Activated CD4-positive, alpha-beta T cell treated with anti-CD3 and anti-CD28 coated beads, Interleukin-2, amount 10 ng/mL, durations not matched to agents 24 days and 14 days (primary cell): ENCODE measurements at regions not wholly inside any gene's neighbourhood (a gene's known extent, or its start where the extent isn't known, plus 50 kb on each side); places are given as distances from the start of the nearest gene placed in this dataset.

Experiments
- DNase-seq: peaks from one replicate; pipeline ENCODE4 v3.0.0; 2022
- H3K27ac Mint-ChIP-seq: one replicate; pipeline ENCODE4 v1.8.0; 2022; ENCODE audit warnings: mild to moderate bottlenecking, mixed read lengths
- H3K27me3 Mint-ChIP-seq: one replicate; pipeline ENCODE4 v1.8.0; 2022; ENCODE audit warnings: mixed read lengths
- H3K36me3 Mint-ChIP-seq: one replicate; pipeline ENCODE4 v1.8.0; 2022; ENCODE audit warnings: low read depth, mild to moderate bottlenecking, mixed read lengths
- H3K4me1 Mint-ChIP-seq: one replicate; pipeline ENCODE4 v1.8.0; 2021; ENCODE audit warnings: mixed read lengths
- H3K4me3 Mint-ChIP-seq: one replicate; pipeline ENCODE4 v1.8.0; 2022; ENCODE audit warnings: mild to moderate bottlenecking, moderate library complexity, mixed read lengths
- H3K9me3 Mint-ChIP-seq: one replicate; pipeline ENCODE4 v1.8.0; 2021; ENCODE audit warnings: mixed read lengths
- intact Hi-C: fragments of 100-400 bp; cut with micrococcal nuclease; formaldehyde crosslinking; loops from one replicate; pipeline ENCODE4 v1.15.1; 2023

- no peak for DNase-seq
- Mint-ChIP-seq H3K9me3 (no peaks in the 10 kb centered on the region), H3K4me1 (no peaks in the 10 kb centered on the region), H3K4me3 (no peak overlapping the region), H3K27ac (no peak overlapping the region), H3K36me3 (no peaks in the 10 kb centered on the region), H3K27me3 (no peaks in the 10 kb centered on the region)
- intact Hi-C loops = loop anchor here (10.0 kb wide), 2 partner anchors 194 to 564 kb away; no protein-coding TSS in a partner anchor
Measured at GRCh38 chrX:69289046-69289792, 124.0 kb upstream of the PJA1 start.

- Mint-ChIP-seq H3K4me3 (no peak overlapping the region), H3K4me1 (no peaks in the 10 kb centered on the region), H3K36me3 (no peaks in the 10 kb centered on the region), H3K27ac (no peak overlapping the region), H3K9me3 (no peaks in the 10 kb centered on the region), H3K27me3 (no peaks in the 10 kb centered on the region)
- intact Hi-C loops = loop anchor here (10.0 kb wide), 2 partner anchors 192 to 562 kb away; no protein-coding TSS in a partner anchor
- no peak for DNase-seq
Measured at GRCh38 chrX:69287095-69287494, 121.8 kb upstream of the PJA1 start.

- intact Hi-C loops = loop anchor here (10.0 kb wide), 2 partner anchors 192 to 562 kb away; no protein-coding TSS in a partner anchor
- no peak overlapping the region for H3K27ac Mint-ChIP-seq
- H3K4me3 Mint-ChIP-seq = no peak overlapping the region
- H3K36me3 Mint-ChIP-seq = no peaks in the 10 kb centered on the region
- H3K4me1 Mint-ChIP-seq = no peaks in the 10 kb centered on the region
- no peak for DNase-seq
- no peaks in the 10 kb centered on the region for H3K27me3 Mint-ChIP-seq
- no peaks in the 10 kb centered on the region for H3K9me3 Mint-ChIP-seq
Measured at GRCh38 chrX:69286565-69286906, 121.3 kb upstream of the PJA1 start.

- peak overlapping the region; percentile 17 for H3K4me3 Mint-ChIP-seq
- H3K36me3 Mint-ChIP-seq = no peaks in the 10 kb centered on the region
- intact Hi-C loops = loop anchor here (2.0 to 10.0 kb wide), 3 partner anchors 191 to 561 kb away; partner anchors contain the start of gene EFNB1
- DNase-seq = peak; percentile 84
- H3K9me3 Mint-ChIP-seq = no peaks in the 10 kb centered on the region
- H3K27ac Mint-ChIP-seq = no peak overlapping the region
- H3K27me3 Mint-ChIP-seq = no peaks in the 10 kb centered on the region
- H3K4me1 Mint-ChIP-seq = no peaks in the 10 kb centered on the region
Measured at GRCh38 chrX:69285881-69286564, 120.8 kb upstream of the PJA1 start.

- H3K9me3 Mint-ChIP-seq = no peaks in the 10 kb centered on the region
- H3K4me3 Mint-ChIP-seq = peak overlapping the region; percentile 17
- DNase-seq = no peak
- H3K4me1 Mint-ChIP-seq = no peaks in the 10 kb centered on the region
- no peaks in the 10 kb centered on the region for H3K27me3 Mint-ChIP-seq
- no peak overlapping the region for H3K27ac Mint-ChIP-seq
- no peaks in the 10 kb centered on the region for H3K36me3 Mint-ChIP-seq
- intact Hi-C loops = loop anchor here (2.0 to 10.0 kb wide), 3 partner anchors 191 to 561 kb away; partner anchors contain the start of gene EFNB1
Measured at GRCh38 chrX:69285401-69285877, 120.2 kb upstream of the PJA1 start.

GRCh38 chrX:69284491-69284890, 119.2 kb upstream of the PJA1 start:
- no peak for DNase-seq
- no peaks in the 10 kb centered on the region for H3K9me3 Mint-ChIP-seq
- no peak overlapping the region for H3K4me3 Mint-ChIP-seq
- intact Hi-C loops = loop anchor here (2.0 to 10.0 kb wide), 3 partner anchors 190 to 560 kb away; partner anchors contain the start of gene EFNB1
- H3K4me1 Mint-ChIP-seq = no peaks in the 10 kb centered on the region
- H3K27ac Mint-ChIP-seq = no peak overlapping the region
- no peaks in the 10 kb centered on the region for H3K27me3 Mint-ChIP-seq
- no peaks in the 10 kb centered on the region for H3K36me3 Mint-ChIP-seq

GRCh38 chrX:69282893-69283690, 117.8 kb upstream of the PJA1 start:
- intact Hi-C loops = loop anchor here (10.0 kb wide), 2 partner anchors 188 to 558 kb away; no protein-coding TSS in a partner anchor
- Mint-ChIP-seq H3K27ac (no peak overlapping the region), H3K27me3 (no peaks in the 10 kb centered on the region), H3K4me1 (no peaks in the 10 kb centered on the region), H3K9me3 (no peaks in the 10 kb centered on the region), H3K4me3 (no peak overlapping the region), H3K36me3 (no peaks in the 10 kb centered on the region)
- no peak for DNase-seq

GRCh38 chrX:69280933-69281332, 115.7 kb upstream of the PJA1 start:
- intact Hi-C loops = loop anchor here (10.0 kb wide), 2 partner anchors 186 to 556 kb away; no protein-coding TSS in a partner anchor
- Mint-ChIP-seq H3K36me3 (no peaks in the 10 kb centered on the region), H3K27ac (no peak overlapping the region), H3K4me3 (no peak overlapping the region), H3K9me3 (no peaks in the 10 kb centered on the region), H3K4me1 (no peaks in the 10 kb centered on the region), H3K27me3 (no peaks in the 10 kb centered on the region)
- no peak for DNase-seq

GRCh38 chrX:69279234-69279633, 114.0 kb upstream of the PJA1 start:
- H3K27me3 Mint-ChIP-seq = no peaks in the 10 kb centered on the region
- no peak for DNase-seq

GRCh38 chrX:69278031-69278687, 112.9 kb upstream of the PJA1 start:
- no peak for DNase-seq
- Mint-ChIP-seq H3K36me3 (no peaks in the 10 kb centered on the region), H3K27ac (no peak overlapping the region), H3K27me3 (no peaks in the 10 kb centered on the region), H3K4me1 (no peaks in the 10 kb centered on the region), H3K4me3 (no peak overlapping the region), H3K9me3 (no peaks in the 10 kb centered on the region)
- intact Hi-C loops = no loop called here

More at GRCh38 chrX:69279234-69279633, 114.0 kb upstream of the PJA1 start:
- no peaks in the 10 kb centered on the region for H3K4me1 Mint-ChIP-seq
- H3K36me3 Mint-ChIP-seq = no peaks in the 10 kb centered on the region
- intact Hi-C loops = no loop called here
- H3K27ac Mint-ChIP-seq = no peak overlapping the region
- no peak overlapping the region for H3K4me3 Mint-ChIP-seq
- no peaks in the 10 kb centered on the region for H3K9me3 Mint-ChIP-seq

GRCh38 chrX:69277369-69277990, 112.2 kb upstream of the PJA1 start:
- no peaks in the 10 kb centered on the region for H3K36me3 Mint-ChIP-seq
- H3K9me3 Mint-ChIP-seq = no peaks in the 10 kb centered on the region
- H3K4me1 Mint-ChIP-seq = no peaks in the 10 kb centered on the region
- no peak overlapping the region for H3K27ac Mint-ChIP-seq
- no peak overlapping the region for H3K4me3 Mint-ChIP-seq
- no peaks in the 10 kb centered on the region for H3K27me3 Mint-ChIP-seq
- DNase-seq = no peak
- intact Hi-C loops = no loop called here

GRCh38 chrX:69268611-69269010, 103.4 kb upstream of the PJA1 start:
- H3K4me1 Mint-ChIP-seq = no peaks in the 10 kb centered on the region
- H3K36me3 Mint-ChIP-seq = no peaks in the 10 kb centered on the region
- H3K4me3 Mint-ChIP-seq = no peak overlapping the region
- intact Hi-C loops = no loop called here
- no peak overlapping the region for H3K27ac Mint-ChIP-seq
- DNase-seq = no peak
- no peaks in the 10 kb centered on the region for H3K9me3 Mint-ChIP-seq
- peaks cover 5% of the 10 kb centered on the region for H3K27me3 Mint-ChIP-seq

- Mint-ChIP-seq H3K9me3 (no peaks in the 10 kb centered on the region), H3K27me3 (peaks cover 15% of the 10 kb centered on the region), H3K27ac (no peak overlapping the region), H3K36me3 (no peaks in the 10 kb centered on the region), H3K4me1 (no peaks in the 10 kb centered on the region), H3K4me3 (no peak overlapping the region)
- no peak for DNase-seq
- intact Hi-C loops = no loop called here
Measured at GRCh38 chrX:69264158-69264581, 98.9 kb upstream of the PJA1 start.
